ENCODE measurements at regions not wholly inside any gene's neighbourhood (a gene's known extent, or its start where the extent isn't known, plus 50 kb on each side); places are given as distances from the start of the nearest gene placed in this dataset.
A peak's percentile ranks its signal among the peaks of the same experiment; 100 is the strongest.

DNA sequence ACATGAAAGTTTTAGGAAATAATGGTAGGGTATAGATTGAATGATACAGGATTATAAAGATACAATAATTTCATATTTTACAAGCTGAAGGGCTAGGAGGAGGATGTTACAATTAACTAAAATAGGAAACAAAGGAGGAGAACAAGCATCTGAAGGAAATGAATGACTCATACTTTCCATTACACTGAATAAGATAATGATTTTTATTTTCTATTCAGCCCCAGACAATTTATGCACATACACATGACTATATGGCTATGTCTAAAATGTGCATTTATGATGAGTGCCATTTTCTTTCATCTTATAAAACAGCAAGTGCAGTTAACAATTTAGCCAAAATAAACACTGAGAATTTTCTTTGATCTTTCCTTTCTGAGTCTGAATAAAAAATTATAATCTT, 994.6 kb upstream of the ADGRB3 start:
- H3K36me3 ChIP-seq = no peaks in the 10 kb centered on the region
- H3K4me3 ChIP-seq = no peak overlapping the region
- no peaks in the 10 kb centered on the region for H3K27me3 ChIP-seq (replicated peaks; ENCODE audit: insufficient read depth)
- H3K9me3 ChIP-seq = no peaks in the 10 kb centered on the region
- DNase-seq (ENCODE audit: low spot score) (no peak), ATAC-seq (ENCODE audit: insufficient number of reproducible peaks, low FRiP score, low read depth) (no peak)
- H3K27ac ChIP-seq = no peak overlapping the region
- TF ChIP-seq, protein P1, sequence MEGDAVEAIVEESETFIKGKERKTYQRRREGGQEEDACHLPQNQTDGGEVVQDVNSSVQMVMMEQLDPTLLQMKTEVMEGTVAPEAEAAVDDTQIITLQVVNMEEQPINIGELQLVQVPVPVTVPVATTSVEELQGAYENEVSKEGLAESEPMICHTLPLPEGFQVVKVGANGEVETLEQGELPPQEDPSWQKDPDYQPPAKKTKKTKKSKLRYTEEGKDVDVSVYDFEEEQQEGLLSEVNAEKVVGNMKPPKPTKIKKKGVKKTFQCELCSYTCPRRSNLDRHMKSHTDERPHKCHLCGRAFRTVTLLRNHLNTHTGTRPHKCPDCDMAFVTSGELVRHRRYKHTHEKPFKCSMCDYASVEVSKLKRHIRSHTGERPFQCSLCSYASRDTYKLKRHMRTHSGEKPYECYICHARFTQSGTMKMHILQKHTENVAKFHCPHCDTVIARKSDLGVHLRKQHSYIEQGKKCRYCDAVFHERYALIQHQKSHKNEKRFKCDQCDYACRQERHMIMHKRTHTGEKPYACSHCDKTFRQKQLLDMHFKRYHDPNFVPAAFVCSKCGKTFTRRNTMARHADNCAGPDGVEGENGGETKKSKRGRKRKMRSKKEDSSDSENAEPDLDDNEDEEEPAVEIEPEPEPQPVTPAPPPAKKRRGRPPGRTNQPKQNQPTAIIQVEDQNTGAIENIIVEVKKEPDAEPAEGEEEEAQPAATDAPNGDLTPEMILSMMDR (IDR thresholded peaks at IDR 0.05) = no peak
- H3K4me1 ChIP-seq (ENCODE audit: control insufficient read depth in 1 of 2, low read depth in 2 of 2) = peaks cover 0 to 4% of the 10 kb centered on the region in 2 donors

GRCh38 chr6:67639161-67639560, 995.9 kb upstream of the ADGRB3 start:
- peaks cover 0 to 4% of the 10 kb centered on the region in 2 donors for H3K4me1 ChIP-seq (ENCODE audit: control insufficient read depth in 1 of 2, low read depth in 2 of 2)
- TF ChIP-seq, protein P1 (IDR thresholded peaks at IDR 0.05) = no peak
- no peaks in the 10 kb centered on the region for H3K36me3 ChIP-seq
- H3K27ac ChIP-seq = no peak overlapping the region
- no peak overlapping the region for H3K4me3 ChIP-seq
- DNase-seq (ENCODE audit: low spot score) = no peak
- ATAC-seq (ENCODE audit: insufficient number of reproducible peaks, low FRiP score, low read depth) = no peak
- H3K9me3 ChIP-seq = no peaks in the 10 kb centered on the region
- no peaks in the 10 kb centered on the region for H3K27me3 ChIP-seq (replicated peaks; ENCODE audit: insufficient read depth)

DNA sequence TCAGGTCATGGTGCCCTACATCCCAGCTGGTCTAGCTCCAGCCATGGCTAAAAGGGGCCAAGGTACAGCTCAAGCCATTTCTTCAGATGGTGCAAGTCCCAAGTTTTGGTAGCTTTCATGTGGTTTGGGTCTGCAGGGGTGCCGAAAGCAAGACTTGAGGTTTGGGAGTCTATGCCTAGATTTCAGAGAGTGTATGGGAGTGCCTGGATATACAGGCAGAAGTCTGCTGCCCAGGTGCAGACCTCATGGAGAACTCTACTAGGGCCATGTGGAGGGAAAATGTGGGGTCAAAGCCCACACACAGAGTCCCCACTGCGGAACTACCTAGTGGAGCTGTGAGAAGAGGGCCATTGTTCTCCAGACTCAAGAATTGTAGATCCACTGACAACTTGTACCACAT, 1000.9 kb upstream of the ADGRB3 start:
- Histone ChIP-seq H3K9me3 (no peaks in the 10 kb centered on the region), H3K4me3 (no peak overlapping the region), H3K27me3 (replicated peaks; ENCODE audit: insufficient read depth) (no peaks in the 10 kb centered on the region), H3K27ac (no peak overlapping the region), H3K36me3 (no peaks in the 10 kb centered on the region), H3K4me1 (ENCODE audit: control insufficient read depth in 1 of 2, low read depth in 2 of 2) (peaks cover 9% of the 10 kb centered on the region in 2 donors)
- TF ChIP-seq, protein P1 (IDR thresholded peaks at IDR 0.05) = no peak
- ATAC-seq (ENCODE audit: insufficient number of reproducible peaks, low FRiP score, low read depth) (no peak), DNase-seq (ENCODE audit: low spot score) (no peak)

- TF ChIP-seq, protein P1 (IDR thresholded peaks at IDR 0.05) = no peak
- H3K9me3 ChIP-seq = no peaks in the 10 kb centered on the region
- H3K27ac ChIP-seq = no peak overlapping the region
- DNase-seq (ENCODE audit: low spot score) (no peak), ATAC-seq (ENCODE audit: insufficient number of reproducible peaks, low FRiP score, low read depth) (no peak)
- H3K4me3 ChIP-seq = no peak overlapping the region
- H3K36me3 ChIP-seq = no peaks in the 10 kb centered on the region
- no peaks in the 10 kb centered on the region for H3K27me3 ChIP-seq (replicated peaks; ENCODE audit: insufficient read depth)
- peaks cover 8 to 18% of the 10 kb centered on the region in 2 donors for H3K4me1 ChIP-seq (ENCODE audit: control insufficient read depth in 1 of 2, low read depth in 2 of 2)
Measured at GRCh38 chr6:67633058-67633457, 1002.0 kb upstream of the ADGRB3 start.

GRCh38 chr6:67630146-67630545, 1004.9 kb upstream of the ADGRB3 start:
- Histone ChIP-seq H3K27me3 (replicated peaks; ENCODE audit: insufficient read depth) (no peaks in the 10 kb centered on the region), H3K27ac (no peak overlapping the region), H3K4me1 (ENCODE audit: control insufficient read depth in 1 of 2, low read depth in 2 of 2) (peaks cover 8 to 18% of the 10 kb centered on the region in 2 donors), H3K4me3 (peak overlapping the region; percentile 15), H3K9me3 (no peaks in the 10 kb centered on the region), H3K36me3 (no peaks in the 10 kb centered on the region)
- TF ChIP-seq, protein P1 (IDR thresholded peaks at IDR 0.05) = no peak
- DNase-seq (ENCODE audit: low spot score) (no peak), ATAC-seq (ENCODE audit: insufficient number of reproducible peaks, low FRiP score, low read depth) (no peak)

All from thoracic aorta (tissue), 2 donors.